DMS53 (cell line): ENCODE measurements at regions not wholly inside any gene's neighbourhood (a gene's known extent, or its start where the extent isn't known, plus 50 kb on each side); places are given as distances from the start of the nearest gene placed in this dataset.
A peak's percentile ranks its signal among the peaks of the same experiment; 100 is the strongest.
"Not testable (repeated sequence)": the region's sequence is repeated elsewhere in the genome, so short reads cannot be mapped to it uniquely, and the experiment has no call there.

Source experiments
- DNase-seq: peaks from one replicate; lab custom pipeline; 2025; lab: John Stamatoyannopoulos, UW

DNA sequence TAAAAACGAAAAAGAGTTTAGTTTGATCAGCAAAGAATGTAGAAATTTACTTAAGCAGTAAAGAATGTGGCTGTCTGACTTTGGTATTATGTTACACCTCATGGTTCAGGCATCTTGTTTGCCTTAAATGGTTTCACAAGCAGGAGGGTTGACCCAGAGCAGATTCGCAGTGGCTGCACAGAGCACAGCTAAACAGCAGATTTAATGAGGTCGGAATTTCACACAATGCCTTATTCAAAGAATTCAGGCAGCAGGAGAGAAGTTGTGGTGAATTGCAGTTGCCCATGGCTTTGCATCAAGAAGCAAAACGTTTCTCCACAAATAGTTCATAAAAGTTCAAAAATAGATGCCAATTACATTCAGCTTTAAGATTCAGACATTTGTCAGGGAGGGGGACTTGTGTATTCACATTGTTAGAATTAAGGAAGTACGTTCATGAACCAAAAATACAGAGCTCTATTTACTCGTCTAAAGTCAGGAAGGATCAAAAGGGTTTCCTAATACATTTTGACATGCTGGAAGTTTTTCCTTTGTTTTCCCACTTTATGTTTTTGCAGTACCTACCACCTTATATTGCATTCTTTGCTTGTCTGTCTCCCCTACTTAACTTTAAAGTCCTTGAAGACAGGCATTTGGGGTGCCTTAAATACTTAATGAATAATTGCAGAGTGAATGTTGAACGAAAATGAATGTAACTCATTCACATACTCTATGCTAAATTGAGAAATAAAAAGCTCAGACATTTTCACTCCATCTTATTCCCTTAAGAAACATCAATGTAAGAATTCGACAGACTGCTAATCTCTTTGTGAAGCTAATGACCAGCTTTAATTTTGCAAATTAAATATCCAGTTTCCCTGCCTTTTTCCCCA is 1163.6 kb upstream of the CITED2 start:
- DNase-seq = peak; percentile 5

DNA sequence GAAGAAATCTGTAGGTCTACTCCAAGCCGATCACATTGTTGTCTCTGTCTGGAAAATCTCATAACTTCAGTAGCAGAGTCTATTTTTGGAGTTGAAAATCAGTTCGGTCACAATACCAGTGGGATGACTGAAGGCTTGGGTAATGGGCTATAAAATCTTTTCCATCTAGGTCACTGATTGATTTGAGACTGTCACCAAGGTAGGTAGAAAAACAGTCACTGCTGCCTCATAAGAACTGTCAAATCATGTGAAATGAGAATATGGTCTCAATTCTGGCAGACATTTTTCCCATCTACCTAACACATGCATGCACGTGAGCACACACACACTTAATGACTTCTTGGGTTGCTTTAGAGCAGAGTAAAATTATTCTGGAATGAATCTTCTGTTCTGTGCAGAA is 1162.8 kb upstream of the CITED2 start:
- no peak for DNase-seq

DNA sequence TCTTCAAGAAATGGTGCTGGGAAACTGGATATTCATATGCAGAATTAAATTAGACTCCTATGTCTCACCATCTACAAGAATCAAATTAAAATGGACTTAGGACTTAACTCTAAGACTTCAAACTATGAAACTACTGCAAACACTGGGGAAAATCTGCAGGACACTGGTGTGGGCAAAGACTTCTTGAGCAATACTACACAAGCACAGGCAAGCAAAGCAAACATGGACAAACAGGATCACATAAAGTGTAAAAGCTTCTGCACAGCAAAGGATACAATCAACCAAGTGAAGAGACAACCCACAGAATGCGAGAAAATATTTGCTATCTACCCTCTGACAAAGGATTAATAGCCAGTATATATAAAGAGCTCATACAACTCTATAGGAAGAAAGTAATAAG is 1161.1 kb upstream of the CITED2 start:
- no peak for DNase-seq

DNA sequence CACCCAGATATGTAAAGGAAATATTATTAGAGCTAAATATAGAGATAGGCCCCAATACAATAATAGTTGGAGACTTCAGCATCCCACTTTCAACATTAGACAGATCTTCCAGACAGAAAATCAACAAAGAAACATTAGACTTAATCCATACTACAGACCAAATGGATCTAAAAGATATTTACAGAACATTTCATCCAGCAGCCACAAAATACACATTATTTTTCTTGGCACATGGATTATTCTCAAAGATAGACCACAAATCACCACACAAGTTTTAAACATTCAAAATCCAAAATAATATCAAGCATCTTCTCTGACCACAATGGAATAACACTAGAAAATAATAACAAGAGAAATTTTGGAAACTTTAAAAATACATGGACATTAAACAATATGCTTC is 1159.1 kb upstream of the CITED2 start:
- no peak for DNase-seq

DNA sequence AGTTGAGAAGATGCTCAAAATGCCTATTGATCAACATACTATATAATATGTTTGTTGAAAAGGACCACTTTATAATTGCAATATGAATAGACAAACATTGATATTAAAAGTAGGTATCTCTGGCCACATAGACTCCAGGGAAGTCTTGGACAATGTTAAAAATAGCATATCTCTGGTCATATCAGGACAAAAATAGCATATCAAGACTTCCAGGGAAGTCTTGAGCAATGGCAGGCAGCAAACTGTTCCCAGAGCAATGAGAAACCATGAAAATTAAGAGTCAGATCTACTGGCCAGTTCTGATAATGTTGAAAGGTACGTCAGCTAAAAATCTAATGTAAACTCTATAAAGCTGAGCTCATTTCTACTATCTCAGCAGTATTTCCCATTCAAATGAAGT is 1130.3 kb upstream of the CITED2 start:
- DNase-seq = no peak

DNA sequence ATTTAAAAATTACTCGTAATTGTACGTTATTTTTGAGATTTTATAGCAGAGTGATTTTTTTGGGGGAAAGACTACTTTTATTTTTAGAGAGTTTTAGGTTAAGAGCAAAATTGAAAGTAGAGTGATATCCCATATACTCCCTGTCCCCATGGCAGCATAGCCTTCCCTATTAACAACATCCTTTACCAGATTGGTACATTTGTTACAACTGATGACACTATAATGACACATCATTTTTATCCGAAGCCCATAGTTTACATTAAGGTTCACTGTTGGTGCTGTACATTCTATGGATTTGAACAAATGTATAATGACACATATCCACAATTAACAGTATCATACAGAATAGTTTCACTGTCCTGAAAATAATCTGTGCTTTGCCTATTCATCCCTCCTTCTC is 1126.4 kb upstream of the CITED2 start:
- DNase-seq = no peak

DNA sequence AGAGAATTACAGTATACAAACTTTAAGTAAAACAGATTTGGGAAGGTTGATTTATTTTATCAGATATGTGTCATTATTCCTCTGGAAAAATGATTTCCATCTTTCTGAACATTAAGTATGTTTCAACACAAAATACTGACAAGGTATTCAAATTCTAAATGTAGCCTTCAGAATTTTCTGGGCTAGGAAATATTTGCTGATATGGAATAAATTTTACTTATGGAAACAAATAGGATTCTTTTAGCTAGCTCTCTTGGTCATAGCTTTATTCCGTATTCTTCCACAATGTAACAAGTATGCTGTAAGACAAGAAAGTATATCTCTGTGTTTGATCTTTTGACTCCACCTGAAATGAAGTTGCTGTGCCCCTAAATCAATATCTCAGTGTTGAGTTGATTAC is 1125.2 kb upstream of the CITED2 start:
- no peak for DNase-seq

DNA sequence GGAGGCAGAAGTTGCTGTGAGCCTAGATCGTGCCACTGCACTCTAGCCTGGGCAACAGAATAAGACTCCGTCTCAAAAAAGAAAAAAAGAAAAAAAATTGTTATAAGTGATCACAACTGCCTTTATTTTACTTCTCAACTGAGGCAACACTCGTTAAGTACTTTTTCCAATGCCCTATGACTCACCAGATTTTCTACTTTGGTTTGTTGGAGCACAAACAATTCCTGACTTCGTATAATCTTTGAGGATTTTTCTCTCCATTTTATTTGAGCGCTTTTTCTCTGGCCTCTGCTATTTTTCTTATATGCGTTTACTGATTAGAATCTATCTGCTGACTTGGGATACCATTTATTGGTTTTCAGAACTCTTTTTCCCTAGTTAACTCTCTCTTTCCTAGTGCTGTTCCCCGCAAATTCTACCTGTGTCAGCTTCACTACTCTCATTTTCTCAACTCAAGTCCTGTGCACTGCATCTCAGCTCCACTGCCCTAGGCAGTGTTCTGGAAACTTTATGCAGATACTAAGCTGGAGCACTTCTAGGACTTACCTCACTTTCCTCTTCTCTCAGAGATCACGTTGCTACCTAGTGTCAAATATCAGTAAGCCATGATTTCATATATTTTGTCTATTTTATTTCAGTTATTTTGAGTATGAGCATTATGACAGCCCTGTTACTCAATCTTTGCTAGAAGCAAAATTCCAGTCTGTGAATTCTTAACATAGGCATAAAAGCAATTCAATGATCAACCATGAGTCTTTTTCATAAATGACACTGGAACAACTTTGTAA is 1120.1 kb upstream of the CITED2 start:
- no peak for DNase-seq

DNA sequence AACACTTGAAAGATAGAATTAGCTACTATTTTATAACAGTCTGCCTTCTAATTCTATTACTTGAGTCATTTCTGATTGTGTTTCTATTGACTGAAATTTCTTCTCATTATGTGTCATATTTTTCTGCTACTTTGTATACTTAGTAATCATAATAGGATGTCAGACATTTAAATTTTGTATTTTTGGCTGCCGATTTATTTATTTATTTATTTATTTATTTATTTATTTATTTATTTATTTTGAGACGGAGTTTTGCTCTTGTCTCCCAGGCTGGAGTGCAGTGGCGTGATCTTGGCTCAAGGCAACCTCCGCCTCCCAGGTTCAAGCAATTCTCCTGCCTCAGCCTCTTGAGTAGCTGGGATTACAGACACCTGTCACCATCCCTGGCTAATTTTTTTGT is 1119.0 kb upstream of the CITED2 start:
- DNase-seq = not testable (repeated sequence)

DNA sequence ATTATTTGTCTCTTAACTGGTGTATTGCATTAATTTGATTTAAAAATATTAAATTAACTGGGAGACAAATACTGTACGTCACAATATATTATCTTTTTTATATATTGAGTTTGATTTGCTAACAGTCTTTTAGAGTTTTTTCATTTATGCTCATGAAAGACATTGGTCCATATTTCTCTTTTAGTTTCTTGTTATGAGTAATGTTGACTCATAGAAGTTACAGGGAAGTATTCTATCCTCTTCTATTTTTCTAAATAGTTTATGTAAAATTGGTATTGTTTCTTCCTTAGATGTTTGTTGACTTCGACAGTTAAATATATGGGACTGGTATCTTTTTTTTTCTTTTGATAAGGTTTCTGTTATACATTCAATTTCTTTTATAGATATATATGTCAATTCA is 1115.6 kb upstream of the CITED2 start:
- DNase-seq = no peak

DNA sequence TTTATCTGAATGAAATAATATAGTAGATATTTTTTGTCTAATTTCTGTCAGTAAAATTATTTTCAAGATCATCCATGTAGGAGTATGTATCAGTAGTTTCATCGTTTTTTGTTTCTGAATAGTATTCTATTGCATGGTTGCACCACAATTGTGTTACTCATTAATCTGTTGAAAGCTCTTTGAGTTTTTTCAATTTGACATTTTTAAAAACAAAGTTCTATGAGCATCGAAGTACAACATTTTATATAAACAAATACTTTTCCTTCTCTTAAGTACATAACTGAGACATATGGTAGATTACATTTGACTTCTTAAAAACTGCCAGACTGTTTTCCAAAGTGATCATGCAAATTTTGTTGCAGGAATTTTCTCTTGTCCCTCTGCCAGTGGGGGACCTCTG is 1113.1 kb upstream of the CITED2 start:
- DNase-seq = no peak

DNA sequence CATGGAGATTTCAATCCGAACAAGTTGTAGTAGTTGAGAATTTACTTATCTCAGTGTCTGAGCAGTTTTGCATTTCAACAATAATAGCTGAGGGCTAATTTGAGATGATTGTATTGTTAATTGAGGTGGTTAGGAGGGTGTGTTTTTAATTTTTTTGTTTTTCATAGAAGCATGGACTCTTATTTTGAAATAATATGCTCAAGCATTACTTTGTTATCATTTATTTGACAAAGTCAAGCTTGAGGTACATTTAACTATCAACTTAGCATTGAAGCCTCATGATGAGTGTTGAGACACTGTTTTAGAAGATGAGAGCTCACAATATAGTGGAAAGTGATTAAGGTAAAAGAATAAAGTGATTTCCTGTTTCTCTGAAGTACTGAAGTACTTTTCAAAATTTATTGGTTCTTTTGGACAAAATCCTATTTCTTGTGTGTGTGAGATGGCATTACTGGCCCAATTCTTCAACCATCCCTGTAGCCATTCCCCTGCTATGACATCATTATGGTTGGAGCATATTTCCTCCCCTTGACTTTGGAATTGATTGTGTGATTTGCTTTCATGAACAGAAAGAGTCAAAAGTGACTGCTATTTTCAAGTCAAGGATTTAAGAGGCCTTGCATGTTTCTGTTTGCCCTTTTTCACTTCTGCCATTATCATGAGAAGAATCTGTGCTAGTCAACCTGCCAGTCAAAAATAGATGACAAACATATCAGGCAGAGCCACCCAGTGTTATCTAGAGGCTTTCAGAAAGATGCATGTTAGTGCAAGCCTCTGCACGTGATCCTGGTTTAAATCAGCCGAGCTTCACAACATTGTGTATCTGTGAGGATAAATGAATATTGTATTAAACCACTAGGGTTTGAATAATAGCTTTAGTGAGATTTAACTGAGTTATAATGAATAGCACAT is 1112.3 kb upstream of the CITED2 start:
- peak; percentile 9 for DNase-seq

DNA sequence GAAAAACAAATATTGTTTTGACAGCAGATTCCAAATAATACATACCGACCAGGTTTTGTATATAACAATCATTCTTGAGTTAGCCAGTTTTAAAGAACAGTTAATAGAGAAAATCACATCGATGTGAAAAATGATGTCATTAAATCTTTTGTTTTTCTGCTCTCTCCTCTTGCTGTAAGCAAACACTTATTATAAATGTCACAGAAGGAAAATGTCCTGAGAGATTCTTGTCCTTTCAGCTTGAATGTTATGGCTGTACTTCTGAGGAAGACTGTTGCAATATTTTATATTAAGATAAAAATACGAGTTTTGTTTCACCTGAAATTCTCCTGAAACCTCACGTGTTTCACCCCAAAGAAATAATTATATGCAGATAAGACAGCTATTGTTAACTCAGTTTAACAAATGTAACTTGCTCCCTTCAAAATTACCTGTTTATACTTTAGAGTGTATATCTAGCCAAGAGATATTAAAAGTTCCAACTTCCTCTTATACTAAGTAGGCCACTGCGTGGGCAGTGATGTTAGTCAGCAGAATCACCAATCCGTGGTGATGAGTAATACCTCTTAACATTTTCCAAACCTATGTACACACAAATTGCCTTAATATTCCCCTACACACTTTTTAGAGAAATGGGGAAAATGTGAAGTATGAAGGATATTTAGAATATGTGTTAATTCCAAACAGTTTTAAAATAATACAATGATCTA is 1111.4 kb upstream of the CITED2 start:
- DNase-seq = peak; percentile 74

DNA sequence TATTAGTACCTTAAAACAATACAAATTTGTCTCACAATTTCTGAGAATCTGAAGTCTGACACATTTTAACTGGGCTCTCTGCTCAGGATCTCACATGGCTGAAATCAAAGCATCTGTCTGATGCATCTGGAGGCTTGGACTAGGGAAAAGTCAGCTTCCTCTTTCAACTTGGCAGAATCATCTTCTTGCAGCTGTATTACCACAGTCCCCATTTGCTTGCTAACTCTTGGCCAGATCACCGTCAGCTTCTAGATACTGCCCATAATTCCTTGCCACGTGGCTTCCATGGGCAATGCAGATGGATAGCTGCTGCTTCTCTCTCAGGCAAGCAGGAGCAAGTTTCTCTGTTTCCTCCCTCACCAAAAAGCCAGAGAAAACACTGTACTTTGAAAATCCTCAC is 1106.4 kb upstream of the CITED2 start:
- DNase-seq = no peak

DNA sequence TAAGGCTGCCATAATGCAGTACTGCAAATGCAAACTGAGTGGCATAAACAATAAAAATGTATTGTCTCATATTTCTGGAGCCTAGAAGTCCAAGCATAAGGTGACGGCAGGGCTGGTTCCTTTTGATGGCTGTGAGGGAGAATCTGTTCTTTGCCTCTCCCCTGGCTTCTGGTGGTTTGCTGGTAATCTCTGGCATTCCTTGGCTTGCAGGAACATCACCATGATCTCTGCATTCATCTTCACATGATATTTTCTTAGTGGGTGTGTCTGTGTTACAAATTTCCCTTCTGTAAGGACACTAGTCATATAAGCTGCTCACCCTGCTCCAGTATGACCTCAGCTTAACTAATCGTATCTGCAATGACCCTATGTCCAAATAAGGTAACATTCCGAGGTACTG is 1104.2 kb upstream of the CITED2 start:
- no peak for DNase-seq

DNA sequence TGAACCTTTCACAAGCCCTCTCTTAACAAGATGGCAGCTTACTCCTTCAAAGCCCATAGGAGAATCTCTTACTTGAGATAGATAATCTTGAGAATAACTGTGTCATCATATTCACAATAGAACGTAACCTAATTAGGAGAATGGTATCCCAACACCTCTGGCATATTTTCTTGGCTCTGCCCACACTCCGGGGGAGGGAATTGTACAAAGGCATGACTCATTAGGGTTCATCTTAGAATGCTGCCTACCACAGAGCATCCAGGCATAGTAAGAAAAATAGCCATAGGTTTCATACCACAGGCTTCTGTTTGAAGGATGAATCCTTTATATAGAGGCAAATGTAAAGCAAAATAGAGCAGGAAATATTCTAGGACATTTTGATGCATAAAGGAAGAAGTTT is 1100.6 kb upstream of the CITED2 start:
- DNase-seq = no peak

DNA sequence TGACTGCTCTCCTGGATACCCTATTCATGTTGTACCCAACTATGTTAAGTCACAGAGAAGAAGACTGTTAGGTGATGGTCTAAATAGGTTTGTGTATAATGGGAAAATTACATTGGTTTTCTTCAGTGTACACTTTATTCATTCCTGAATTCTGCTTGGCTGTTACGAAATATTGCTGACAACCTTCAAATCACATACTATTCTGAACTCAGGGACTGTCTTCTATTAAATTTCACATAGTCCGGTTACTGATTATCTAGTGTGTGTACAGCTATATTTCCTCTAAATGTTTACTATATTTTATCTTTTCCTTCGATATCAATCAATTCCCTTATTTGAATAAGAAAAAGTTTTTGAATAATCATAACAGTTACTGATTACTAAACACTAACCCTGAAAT is 1090.3 kb upstream of the CITED2 start:
- no peak for DNase-seq

DNA sequence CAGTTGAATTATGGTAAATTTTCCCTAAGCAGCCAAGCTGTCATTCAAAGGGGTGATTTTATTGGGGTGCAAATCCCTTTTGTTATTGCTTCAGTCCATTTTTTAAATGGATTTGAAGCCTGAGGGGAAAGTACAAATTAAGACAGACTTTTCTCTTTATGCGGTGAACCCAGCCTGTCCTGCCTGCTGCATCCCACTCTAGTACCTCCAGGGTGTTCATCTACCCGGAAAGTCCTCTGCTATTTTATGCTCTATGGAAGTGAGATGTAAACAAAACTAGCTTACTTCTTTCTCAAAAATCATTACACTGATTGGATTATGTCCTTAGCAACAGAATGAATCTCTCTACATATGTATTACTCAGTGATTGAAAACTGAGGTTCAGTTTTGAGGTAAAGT is 1088.9 kb upstream of the CITED2 start:
- DNase-seq = peak; percentile 36

DNA sequence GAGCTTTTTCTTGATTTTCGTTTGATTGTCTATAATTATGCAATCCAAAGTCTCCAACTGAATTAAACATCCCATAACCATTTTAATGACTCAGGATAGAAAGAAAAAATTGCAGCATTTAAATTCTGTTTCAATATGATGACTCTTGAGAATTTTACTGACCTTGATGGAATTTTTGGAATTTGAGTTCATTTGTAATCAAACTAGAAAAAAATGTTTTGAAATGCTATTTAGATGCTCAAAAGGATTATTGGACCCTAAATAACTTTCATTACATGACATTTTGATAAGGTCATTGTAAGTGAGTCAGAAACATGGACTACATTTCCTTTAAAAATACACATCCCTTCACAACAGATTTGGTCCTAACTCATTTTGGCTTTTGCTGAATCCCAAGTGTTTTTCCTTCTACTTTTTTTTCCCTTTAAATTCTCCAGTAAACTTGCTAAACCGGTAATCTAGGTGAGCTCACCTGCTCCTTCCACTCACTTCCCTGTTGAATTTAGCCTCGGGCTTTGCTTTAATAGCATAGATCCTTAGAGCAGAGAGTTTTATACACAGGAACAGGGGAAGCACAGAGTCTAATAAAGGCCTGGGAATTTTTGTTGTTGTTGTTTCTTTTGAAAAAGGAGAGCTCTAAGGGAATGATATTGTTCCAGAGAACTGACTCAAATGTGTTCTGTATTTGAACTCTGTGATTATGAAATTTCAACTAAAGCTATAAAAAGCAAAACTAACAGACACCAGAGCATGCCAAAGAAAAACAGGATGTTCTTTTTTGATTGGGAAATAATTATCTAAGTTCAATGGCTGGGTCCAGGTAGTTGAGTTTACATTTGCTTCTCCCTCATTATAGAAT is 1088.2 kb upstream of the CITED2 start:
- DNase-seq = peak; percentile 89

DNA sequence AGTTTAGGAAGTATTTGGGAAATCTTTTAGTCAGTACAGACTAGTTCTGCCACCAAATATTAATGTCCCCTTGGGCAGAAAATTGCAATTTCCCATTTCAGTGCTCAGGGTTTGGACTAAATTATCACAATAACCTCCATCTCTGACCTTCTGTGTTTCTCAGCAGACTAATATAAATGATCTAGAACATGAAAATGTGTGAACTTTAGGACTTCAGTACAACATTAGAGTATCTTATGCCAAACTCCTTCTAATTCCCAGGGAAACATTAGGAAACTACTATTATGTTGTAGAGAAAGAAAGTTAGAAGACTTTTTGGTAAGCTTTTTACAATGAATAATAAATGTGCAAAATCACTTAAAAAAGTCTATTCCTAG is 1087.6 kb upstream of the CITED2 start:
- no peak for DNase-seq

DNA sequence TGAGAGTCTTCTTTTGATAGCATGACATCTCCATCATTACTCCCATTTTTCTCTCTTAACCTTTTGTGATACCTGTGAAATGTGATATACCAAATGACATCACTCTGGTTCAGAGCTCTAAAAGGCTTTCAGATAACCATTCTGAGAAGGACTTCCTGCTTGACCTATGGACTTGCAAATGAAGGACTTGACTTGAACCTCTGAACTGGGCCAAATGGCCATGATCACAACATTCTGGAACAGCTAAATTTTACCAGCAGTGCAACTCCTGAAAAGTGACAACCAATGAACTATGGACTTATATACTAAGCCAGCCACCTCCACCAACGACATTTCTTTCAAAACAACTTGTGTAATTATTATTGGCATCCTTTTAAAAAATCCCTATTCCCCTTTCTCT is 1085.8 kb upstream of the CITED2 start:
- DNase-seq = peak; percentile 87
